ENCODE measurements at regions not wholly inside any gene's neighbourhood (a gene's known extent, or its start where the extent isn't known, plus 50 kb on each side); places are given as distances from the start of the nearest gene placed in this dataset.

DNA sequence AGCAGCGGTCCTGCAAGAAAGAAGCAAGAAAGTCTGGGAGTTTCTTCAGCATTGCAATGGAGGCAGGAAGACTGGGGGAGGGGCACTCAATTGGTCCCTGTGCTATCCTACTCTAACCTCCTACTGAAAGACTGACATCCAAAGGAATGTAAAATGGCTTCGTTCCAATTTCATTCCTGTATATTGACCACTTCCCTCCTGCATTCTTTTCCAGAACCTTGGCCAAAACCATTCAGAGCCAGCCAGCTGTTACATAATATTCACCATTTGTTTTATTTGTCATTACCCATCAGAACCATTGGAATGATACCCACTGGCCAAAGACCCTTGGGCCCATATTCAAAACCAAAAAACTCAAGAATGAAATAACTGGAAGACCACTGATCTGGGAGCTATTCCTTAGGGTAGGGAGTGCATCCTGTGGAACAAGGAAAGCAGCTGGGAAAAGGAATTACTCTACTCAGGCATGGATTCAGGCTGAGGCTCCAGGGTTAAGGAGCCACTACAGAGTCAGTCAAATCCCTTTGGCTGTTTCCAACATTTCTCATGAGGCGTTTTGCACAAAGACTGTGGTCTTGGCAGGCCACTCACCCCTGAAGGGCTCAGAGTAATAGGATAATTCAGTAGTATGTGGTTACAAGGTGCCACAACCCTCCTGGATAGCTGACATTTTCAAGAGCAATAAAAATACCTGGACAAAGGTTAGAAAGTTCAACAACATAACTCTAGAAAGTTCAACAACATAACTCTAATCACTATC, 148.7 kb upstream of the SLC1A3 start:
- no peak overlapping the region for H3K27ac ChIP-seq
- no peak overlapping the region for H3K4me3 ChIP-seq
- no peaks in the 10 kb centered on the region for H3K4me1 ChIP-seq
- ChIA-PET POLR2A (no interaction called here), CTCF (interaction anchor here (0.6 kb wide), 1 partner anchor 43 kb away, joined by 3 read pairs; no protein-coding TSS in a partner anchor)
- H3K4me2 ChIP-seq: no peak overlapping the region
- no peaks in the 10 kb centered on the region for H3K9me3 ChIP-seq
- no peak for DNase-seq (ENCODE audit: low read depth in 1 of 2, low spot score in 1 of 2)
- no peak for TF ChIP-seq POLR2A (IDR thresholded peaks at IDR 0.05; ENCODE audit: low read length)
- TF ChIP-seq RAD21 (conservative IDR thresholded peaks at IDR 0.05 in 1 of 2, IDR thresholded peaks at IDR 0.05 in 1 of 2): no peak
- TF ChIP-seq, protein P1, sequence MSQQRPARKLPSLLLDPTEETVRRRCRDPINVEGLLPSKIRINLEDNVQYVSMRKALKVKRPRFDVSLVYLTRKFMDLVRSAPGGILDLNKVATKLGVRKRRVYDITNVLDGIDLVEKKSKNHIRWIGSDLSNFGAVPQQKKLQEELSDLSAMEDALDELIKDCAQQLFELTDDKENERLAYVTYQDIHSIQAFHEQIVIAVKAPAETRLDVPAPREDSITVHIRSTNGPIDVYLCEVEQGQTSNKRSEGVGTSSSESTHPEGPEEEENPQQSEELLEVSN (IDR thresholded peaks at IDR 0.05; ENCODE audit: borderline replicate concordance, low read depth): no peak
- TF ChIP-seq, protein P2, sequence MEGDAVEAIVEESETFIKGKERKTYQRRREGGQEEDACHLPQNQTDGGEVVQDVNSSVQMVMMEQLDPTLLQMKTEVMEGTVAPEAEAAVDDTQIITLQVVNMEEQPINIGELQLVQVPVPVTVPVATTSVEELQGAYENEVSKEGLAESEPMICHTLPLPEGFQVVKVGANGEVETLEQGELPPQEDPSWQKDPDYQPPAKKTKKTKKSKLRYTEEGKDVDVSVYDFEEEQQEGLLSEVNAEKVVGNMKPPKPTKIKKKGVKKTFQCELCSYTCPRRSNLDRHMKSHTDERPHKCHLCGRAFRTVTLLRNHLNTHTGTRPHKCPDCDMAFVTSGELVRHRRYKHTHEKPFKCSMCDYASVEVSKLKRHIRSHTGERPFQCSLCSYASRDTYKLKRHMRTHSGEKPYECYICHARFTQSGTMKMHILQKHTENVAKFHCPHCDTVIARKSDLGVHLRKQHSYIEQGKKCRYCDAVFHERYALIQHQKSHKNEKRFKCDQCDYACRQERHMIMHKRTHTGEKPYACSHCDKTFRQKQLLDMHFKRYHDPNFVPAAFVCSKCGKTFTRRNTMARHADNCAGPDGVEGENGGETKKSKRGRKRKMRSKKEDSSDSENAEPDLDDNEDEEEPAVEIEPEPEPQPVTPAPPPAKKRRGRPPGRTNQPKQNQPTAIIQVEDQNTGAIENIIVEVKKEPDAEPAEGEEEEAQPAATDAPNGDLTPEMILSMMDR (IDR thresholded peaks at IDR 0.05): no peak
- 12% methylated on average over 3 of the region's 3 CpGs for WGBS (ENCODE audit: missing lambda C conversion rate)
- FAIRE-seq: no peak
- ATAC-seq: no peak

- WGBS (ENCODE audit: missing lambda C conversion rate): 28% methylated on average over 3 of the region's 3 CpGs
- CTCF ChIA-PET: interaction anchor here (1.9 kb wide), 1 partner anchor 10 kb away, joined by 7 read pairs; no protein-coding TSS in a partner anchor
- POLR2A ChIA-PET: no interaction called here
- no peak for DNase-seq (ENCODE audit: low read depth in 1 of 2, low spot score in 1 of 2)
- Histone ChIP-seq H3K4me1 (no peaks in the 10 kb centered on the region), H3K4me3 (no peak overlapping the region), H3K4me2 (no peak overlapping the region), H3K27ac (no peak overlapping the region), H3K9me3 (no peaks in the 10 kb centered on the region)
- FAIRE-seq: no peak
- ATAC-seq: no peak
- no peak for TF ChIP-seq TP53 (CRISPR knock-in tag; IDR thresholded peaks at IDR 0.05)
- no peak for TF ChIP-seq FOSL2 (IDR thresholded peaks at IDR 0.05)
- no peak for TF ChIP-seq FOSL2 (CRISPR knock-in tag; IDR thresholded peaks at IDR 0.05)
- no peak for TF ChIP-seq EHF (CRISPR knock-in tag; IDR thresholded peaks at IDR 0.05)
- TF ChIP-seq, protein P3, sequence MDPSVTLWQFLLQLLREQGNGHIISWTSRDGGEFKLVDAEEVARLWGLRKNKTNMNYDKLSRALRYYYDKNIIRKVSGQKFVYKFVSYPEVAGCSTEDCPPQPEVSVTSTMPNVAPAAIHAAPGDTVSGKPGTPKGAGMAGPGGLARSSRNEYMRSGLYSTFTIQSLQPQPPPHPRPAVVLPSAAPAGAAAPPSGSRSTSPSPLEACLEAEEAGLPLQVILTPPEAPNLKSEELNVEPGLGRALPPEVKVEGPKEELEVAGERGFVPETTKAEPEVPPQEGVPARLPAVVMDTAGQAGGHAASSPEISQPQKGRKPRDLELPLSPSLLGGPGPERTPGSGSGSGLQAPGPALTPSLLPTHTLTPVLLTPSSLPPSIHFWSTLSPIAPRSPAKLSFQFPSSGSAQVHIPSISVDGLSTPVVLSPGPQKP (IDR thresholded peaks at IDR 0.05; ENCODE audit: low read depth, low read length): no peak
- no peak for TF ChIP-seq HDAC2 (IDR thresholded peaks at IDR 0.05)
- no peak for TF ChIP-seq MAZ (IDR thresholded peaks at IDR 0.05; ENCODE audit: borderline replicate concordance, low read depth, low read length)
- no peak for TF ChIP-seq CHD2 (IDR thresholded peaks at IDR 0.05; ENCODE audit: low read length, partially characterized antibody)
- no peak for TF ChIP-seq NFE2L2 (conservative IDR thresholded peaks at IDR 0.05; ENCODE audit: low read length)
- TF ChIP-seq, protein P4, sequence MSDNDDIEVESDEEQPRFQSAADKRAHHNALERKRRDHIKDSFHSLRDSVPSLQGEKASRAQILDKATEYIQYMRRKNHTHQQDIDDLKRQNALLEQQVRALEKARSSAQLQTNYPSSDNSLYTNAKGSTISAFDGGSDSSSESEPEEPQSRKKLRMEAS (IDR thresholded peaks at IDR 0.05): no peak
- no peak for TF ChIP-seq BHLHE40 (IDR thresholded peaks at IDR 0.05; ENCODE audit: low read depth, low read length)
- no peak for TF ChIP-seq POLR2AphosphoS2 (conservative IDR thresholded peaks at IDR 0.05; ENCODE audit: low read length)
- TF ChIP-seq USF2 (IDR thresholded peaks at IDR 0.05): no peak
- TF ChIP-seq HOXB5 (CRISPR knock-in tag; IDR thresholded peaks at IDR 0.05): no peak
- TF ChIP-seq RCOR1 (IDR thresholded peaks at IDR 0.05; ENCODE audit: low read depth, low read length): no peak
- no peak for TF ChIP-seq HOXA7 (CRISPR knock-in tag; IDR thresholded peaks at IDR 0.05)
These were observed 147.7 kb upstream of the SLC1A3 start for GRCh38 chr5:36458746-36459145.
